CD8-positive, alpha-beta memory T cell (primary cell): ENCODE measurements at regions not wholly inside any gene's neighbourhood (a gene's known extent, or its start where the extent isn't known, plus 50 kb on each side); places are given as distances from the start of the nearest gene placed in this dataset.
"Not testable (repeated sequence)": the region's sequence is repeated elsewhere in the genome, so short reads cannot be mapped to it uniquely, and the experiment has no call there.

Source experiments
- CTCF ChIA-PET: fragments of 350-600 bp; sonication (Branson Sonifier 250); formaldehyde crosslinking; loops from one replicate; lab custom pipeline; 2021; ENCODE audit warnings: antibody characterized with exemption; lab: Charles Lee
- POLR2A ChIA-PET: fragments of 350-600 bp; sonication (Branson Sonifier 250); formaldehyde crosslinking; loops from one replicate; lab custom pipeline; 2021; ENCODE audit warnings: antibody characterized with exemption; lab: Charles Lee
- DNase-seq, 5 donors: peaks; one replicate each; pipeline versions ENCODE4 v3.0.0 to v3.0.0-alpha.2; 2020 to 2022; ENCODE audit warnings: mixed read lengths in 1 of 5
- H3K27ac ChIP-seq: one replicate; pipeline ENCODE4 v1.7.0; 2013; ENCODE audit warnings: low read depth, mild to moderate bottlenecking, low read length, moderate library complexity
- H3K27me3 ChIP-seq: 2 replicates; pipeline ENCODE4 v1.7.0; 2013; ENCODE audit warnings: low read length, mild to moderate bottlenecking; ENCODE audit not compliant: insufficient read depth, poor library complexity, severe bottlenecking
- H3K36me3 ChIP-seq: 2 replicates; pipeline ENCODE4 v1.7.0; 2013; ENCODE audit warnings: mild to moderate bottlenecking, low read length, moderate library complexity; ENCODE audit not compliant: insufficient read depth
- H3K4me1 ChIP-seq: 2 replicates; pipeline ENCODE4 v1.7.0; 2013; ENCODE audit warnings: mild to moderate bottlenecking, low read length, moderate library complexity; ENCODE audit not compliant: insufficient read depth
- H3K4me3 ChIP-seq: 2 replicates; pipeline ENCODE4 v1.7.0; 2013; ENCODE audit warnings: mild to moderate bottlenecking, low read length
- H3K9me3 ChIP-seq: 2 replicates; pipeline ENCODE4 v1.7.0; 2013; ENCODE audit warnings: mild to moderate bottlenecking, low read length
- H3K27ac Mint-ChIP-seq, 8 donors: one replicate each; pipeline ENCODE4 v1.8.0; 2020 to 2021; ENCODE audit warnings: mixed read lengths in 8 of 8, mild to moderate bottlenecking in 6 of 8, inconsistent platforms in 3 of 8, moderate library complexity in 3 of 8
- H3K27me3 Mint-ChIP-seq, 2 donors: one replicate each; pipeline ENCODE4 v1.8.0; 2020 to 2021; ENCODE audit warnings: mixed read lengths in 2 of 2, mild to moderate bottlenecking in 1 of 2, moderate library complexity in 1 of 2
- H3K36me3 Mint-ChIP-seq, 3 donors: one replicate each; pipeline ENCODE4 v1.8.0; 2020 to 2021; ENCODE audit warnings: mixed read lengths in 3 of 3, inconsistent platforms in 1 of 3, mild to moderate bottlenecking in 1 of 3
- H3K4me1 Mint-ChIP-seq, 3 donors: one replicate each; pipeline ENCODE4 v1.8.0; 2020 to 2021; ENCODE audit warnings: mixed read lengths in 3 of 3, inconsistent platforms in 1 of 3, mild to moderate bottlenecking in 1 of 3
- H3K4me3 Mint-ChIP-seq, 7 donors: one replicate each; pipeline ENCODE4 v1.8.0; 2020 to 2021; ENCODE audit warnings: mixed read lengths in 7 of 7, mild to moderate bottlenecking in 6 of 7, moderate library complexity in 4 of 7, inconsistent platforms in 2 of 7
- H3K9me3 Mint-ChIP-seq, 5 donors: one replicate each; pipeline ENCODE4 v1.8.0; 2020 to 2022; ENCODE audit warnings: mixed read lengths in 5 of 5, mild to moderate bottlenecking in 3 of 5, moderate library complexity in 2 of 5, inconsistent platforms in 1 of 5

GRCh38 chr3:882533-882932 is 210.3 kb upstream of the CNTN6 start:
- Mint-ChIP-seq H3K4me1 (no peaks in the 10 kb centered on the region), H3K27me3 (no peaks in the 10 kb centered on the region), H3K36me3 (no peaks in the 10 kb centered on the region), H3K4me3 (no peak overlapping the region), H3K27ac (no peak overlapping the region), H3K9me3 (peaks cover 2 to 32% (median 4%) of the 10 kb centered on the region in 5 donors)
- CTCF ChIA-PET, result no interaction called here
- H3K4me1 ChIP-seq, result no peaks in the 10 kb centered on the region
- H3K27ac ChIP-seq, result no peak overlapping the region
- DNase-seq, result no peak
- no peaks in the 10 kb centered on the region for H3K9me3 ChIP-seq
- no peaks in the 10 kb centered on the region for H3K27me3 ChIP-seq
- H3K4me3 ChIP-seq, result no peak overlapping the region
- H3K36me3 ChIP-seq, result no peaks in the 10 kb centered on the region
- POLR2A ChIA-PET, result no interaction called here

- no peaks in the 10 kb centered on the region for H3K27me3 Mint-ChIP-seq
- no peak for DNase-seq
- peaks cover 4% of the 10 kb centered on the region for H3K9me3 ChIP-seq
- H3K36me3 ChIP-seq, result no peaks in the 10 kb centered on the region
- H3K4me3 ChIP-seq, result no peak overlapping the region
- H3K27me3 ChIP-seq, result no peaks in the 10 kb centered on the region
- POLR2A ChIA-PET, result no interaction called here
- H3K4me1 ChIP-seq, result no peaks in the 10 kb centered on the region
- no peaks in the 10 kb centered on the region for H3K4me1 Mint-ChIP-seq
- CTCF ChIA-PET, result no interaction called here
- H3K9me3 Mint-ChIP-seq, result peaks cover 11 to 33% (median 15%) of the 10 kb centered on the region in 5 donors
- H3K4me3 Mint-ChIP-seq, result no peak overlapping the region
- no peak overlapping the region for H3K27ac Mint-ChIP-seq
- no peak overlapping the region for H3K27ac ChIP-seq
- no peaks in the 10 kb centered on the region for H3K36me3 Mint-ChIP-seq
Measured at GRCh38 chr3:901953-902778, 190.7 kb upstream of the CNTN6 start.

- peaks cover 4% of the 10 kb centered on the region for H3K9me3 ChIP-seq
- H3K9me3 Mint-ChIP-seq, result peaks cover 11 to 32% (median 15%) of the 10 kb centered on the region in 5 donors
- no peak overlapping the region for H3K27ac Mint-ChIP-seq
- H3K27me3 Mint-ChIP-seq, result no peaks in the 10 kb centered on the region
- no peaks in the 10 kb centered on the region for H3K36me3 ChIP-seq
- no peak overlapping the region for H3K4me3 ChIP-seq
- no peaks in the 10 kb centered on the region for H3K27me3 ChIP-seq
- H3K36me3 Mint-ChIP-seq, result no peaks in the 10 kb centered on the region
- ChIA-PET CTCF (no interaction called here), POLR2A (no interaction called here)
- H3K4me1 ChIP-seq, result no peaks in the 10 kb centered on the region
- H3K27ac ChIP-seq, result no peak overlapping the region
- H3K4me3 Mint-ChIP-seq, result no peak overlapping the region
- no peaks in the 10 kb centered on the region for H3K4me1 Mint-ChIP-seq
- DNase-seq, result no peak
Measured at GRCh38 chr3:905217-905616, 187.6 kb upstream of the CNTN6 start.

GRCh38 chr3:906739-907138 is 186.1 kb upstream of the CNTN6 start:
- Histone ChIP-seq H3K9me3 (no peaks in the 10 kb centered on the region), H3K4me1 (no peaks in the 10 kb centered on the region), H3K27ac (no peak overlapping the region), H3K36me3 (no peaks in the 10 kb centered on the region), H3K27me3 (no peaks in the 10 kb centered on the region), H3K4me3 (no peak overlapping the region)
- ChIA-PET CTCF (no interaction called here), POLR2A (no interaction called here)
- peaks cover 12 to 33% (median 16%) of the 10 kb centered on the region in 5 donors for H3K9me3 Mint-ChIP-seq
- H3K4me3 Mint-ChIP-seq, result no peak overlapping the region
- no peak for DNase-seq
- no peaks in the 10 kb centered on the region for H3K4me1 Mint-ChIP-seq
- no peaks in the 10 kb centered on the region for H3K36me3 Mint-ChIP-seq
- no peaks in the 10 kb centered on the region for H3K27me3 Mint-ChIP-seq
- no peak overlapping the region for H3K27ac Mint-ChIP-seq

GRCh38 chr3:908839-909238 is 184.0 kb upstream of the CNTN6 start:
- Mint-ChIP-seq H3K27me3 (no peaks in the 10 kb centered on the region), H3K9me3 (peaks cover 4 to 23% (median 10%) of the 10 kb centered on the region in 5 donors), H3K27ac (no peak overlapping the region), H3K4me3 (no peak overlapping the region), H3K36me3 (no peaks in the 10 kb centered on the region), H3K4me1 (no peaks in the 10 kb centered on the region)
- no peaks in the 10 kb centered on the region for H3K9me3 ChIP-seq
- ChIA-PET POLR2A (no interaction called here), CTCF (no interaction called here)
- H3K36me3 ChIP-seq, result no peaks in the 10 kb centered on the region
- no peak overlapping the region for H3K27ac ChIP-seq
- no peaks in the 10 kb centered on the region for H3K4me1 ChIP-seq
- H3K27me3 ChIP-seq, result no peaks in the 10 kb centered on the region
- no peak for DNase-seq
- H3K4me3 ChIP-seq, result no peak overlapping the region

- H3K27ac Mint-ChIP-seq, H3K36me3 ChIP-seq, H3K4me3 Mint-ChIP-seq, H3K4me1 ChIP-seq, H3K27me3 Mint-ChIP-seq, H3K4me1 Mint-ChIP-seq, CTCF ChIA-PET, H3K9me3 ChIP-seq, H3K4me3 ChIP-seq, POLR2A ChIA-PET, H3K36me3 Mint-ChIP-seq, H3K27ac ChIP-seq, H3K27me3 ChIP-seq, DNase-seq: not testable (repeated sequence)
- peaks cover 3 to 16% (median 6%) of the 10 kb centered on the region in 5 donors for H3K9me3 Mint-ChIP-seq
Measured at GRCh38 chr3:912717-913116, 180.1 kb upstream of the CNTN6 start.

GRCh38 chr3:923161-923910 is 169.5 kb upstream of the CNTN6 start:
- Histone ChIP-seq H3K9me3 (no peaks in the 10 kb centered on the region), H3K4me1 (no peaks in the 10 kb centered on the region), H3K27me3 (no peaks in the 10 kb centered on the region), H3K36me3 (no peaks in the 10 kb centered on the region), H3K4me3 (no peak overlapping the region), H3K27ac (no peak overlapping the region)
- no peaks in the 10 kb centered on the region for H3K27me3 Mint-ChIP-seq
- ChIA-PET POLR2A (no interaction called here), CTCF (no interaction called here)
- no peak for DNase-seq
- no peak overlapping the region for H3K4me3 Mint-ChIP-seq
- peaks cover 3 to 38% (median 11%) of the 10 kb centered on the region in 5 donors for H3K9me3 Mint-ChIP-seq
- no peaks in the 10 kb centered on the region for H3K36me3 Mint-ChIP-seq
- H3K27ac Mint-ChIP-seq, result no peak overlapping the region
- no peaks in the 10 kb centered on the region for H3K4me1 Mint-ChIP-seq

- no peaks in the 10 kb centered on the region for H3K27me3 ChIP-seq
- POLR2A ChIA-PET, result no interaction called here
- Mint-ChIP-seq H3K4me1 (no peaks in the 10 kb centered on the region), H3K27ac (no peak overlapping the region), H3K4me3 (no peak overlapping the region), H3K27me3 (no peaks in the 10 kb centered on the region), H3K36me3 (peaks cover 0 to 2% (median 0%) of the 10 kb centered on the region in 3 donors), H3K9me3 (peaks cover 6 to 30% (median 8%) of the 10 kb centered on the region in 5 donors)
- DNase-seq, result no peak
- no peaks in the 10 kb centered on the region for H3K4me1 ChIP-seq
- H3K4me3 ChIP-seq, result no peak overlapping the region
- H3K27ac ChIP-seq, result no peak overlapping the region
- H3K36me3 ChIP-seq, result no peaks in the 10 kb centered on the region
- H3K9me3 ChIP-seq, result no peaks in the 10 kb centered on the region
- CTCF ChIA-PET, result no interaction called here
Measured at GRCh38 chr3:930866-931265, 162.0 kb upstream of the CNTN6 start.
